Fibroblast of skin of right biceps (primary cell): ENCODE measurements at regions not wholly inside any gene's neighbourhood (a gene's known extent, or its start where the extent isn't known, plus 50 kb on each side); places are given as distances from the start of the nearest gene placed in this dataset.

ENCODE experiments used
- DNase-seq: peaks from one replicate; pipeline ENCODE4 v3.0.0-alpha.2; 2013

DNA sequence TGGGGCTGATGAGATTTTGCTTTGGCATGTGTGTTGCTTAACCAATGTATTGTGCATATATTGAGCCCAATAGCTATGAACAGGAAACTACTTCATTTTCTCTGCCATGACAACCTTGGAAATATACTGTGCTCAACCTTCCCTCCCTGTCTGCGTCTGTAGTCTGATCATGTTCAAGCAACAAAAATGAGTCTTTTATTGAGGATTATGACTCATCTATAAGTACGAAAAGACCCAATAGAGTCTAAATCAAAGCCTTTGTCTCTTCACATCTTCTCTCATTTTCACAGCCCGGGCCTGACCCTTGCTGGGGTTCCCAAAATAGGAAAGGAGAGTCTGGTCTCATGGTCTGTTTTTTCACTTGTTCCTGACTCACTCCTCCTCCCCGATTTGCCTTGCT is 158.2 kb downstream of the CAND1 start:
- DNase-seq = no peak

GRCh38 chr12:67428431-67428830 is 159.3 kb downstream of the CAND1 start:
- DNase-seq = no peak

DNA sequence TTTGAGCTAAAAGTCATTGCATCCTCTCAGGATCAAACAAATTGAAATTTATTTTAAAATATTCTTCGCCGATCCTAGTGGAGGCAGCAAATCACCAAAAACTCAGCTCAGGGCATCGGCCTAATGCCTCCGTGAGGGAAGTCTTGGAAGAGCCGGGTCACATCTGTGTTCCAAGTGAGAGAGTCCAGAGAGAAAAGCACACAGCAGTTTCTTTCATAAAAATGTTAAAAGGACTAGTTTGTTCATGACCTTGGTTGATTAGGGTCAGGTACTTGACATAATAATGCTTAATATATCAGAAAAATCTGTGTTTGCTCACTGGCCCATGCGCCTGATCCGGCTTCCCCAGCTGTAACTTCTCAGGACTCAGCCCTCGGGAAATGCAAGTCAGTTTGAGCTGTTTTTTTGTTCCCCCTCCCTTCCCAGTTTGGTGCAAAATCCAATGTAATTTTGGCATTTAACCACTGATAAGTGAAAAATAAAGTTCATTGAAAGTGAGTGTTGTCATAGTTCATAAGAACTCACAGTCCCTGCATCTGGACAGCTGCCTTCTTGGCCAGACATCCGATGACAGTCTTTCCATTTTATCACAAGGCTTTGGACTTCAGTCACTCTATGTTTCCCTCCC is 161.7 kb downstream of the CAND1 start:
- peak; percentile 47 for DNase-seq

DNA sequence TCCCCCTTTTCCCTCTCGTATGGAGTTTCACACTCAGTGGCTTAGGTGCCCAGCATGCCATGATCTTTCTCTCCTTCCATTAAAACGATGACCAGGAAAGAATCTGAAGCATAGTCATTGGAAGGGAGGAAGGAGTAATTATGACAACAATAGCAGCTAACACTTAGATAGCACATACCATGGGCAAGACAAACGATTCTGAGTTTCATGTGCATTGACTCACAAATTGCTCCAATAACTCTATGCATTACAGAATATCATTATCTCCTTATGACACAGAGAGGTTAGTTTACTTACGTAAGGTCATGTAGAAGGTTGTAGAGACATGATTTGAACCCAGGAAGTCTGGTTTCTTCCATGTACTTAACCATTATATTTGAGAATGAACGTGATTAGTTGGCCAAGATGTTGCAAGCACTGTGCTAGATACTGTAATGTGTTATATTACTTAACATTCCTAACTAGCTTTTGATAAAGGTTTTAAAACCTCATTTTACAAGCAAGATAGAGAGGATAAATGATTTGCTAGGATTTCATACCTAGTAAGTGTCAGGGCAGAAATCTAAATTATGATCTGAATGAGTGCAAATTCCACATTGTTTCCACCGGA is 162.4 kb downstream of the CAND1 start:
- peak; percentile 69 for DNase-seq

- peak; percentile 75 for DNase-seq
These were observed 164.4 kb downstream of the CAND1 start for GRCh38 chr12:67433385-67434175.

- DNase-seq = peak; percentile 97
These were observed 165.7 kb downstream of the CAND1 start for GRCh38 chr12:67434671-67435370.

DNA sequence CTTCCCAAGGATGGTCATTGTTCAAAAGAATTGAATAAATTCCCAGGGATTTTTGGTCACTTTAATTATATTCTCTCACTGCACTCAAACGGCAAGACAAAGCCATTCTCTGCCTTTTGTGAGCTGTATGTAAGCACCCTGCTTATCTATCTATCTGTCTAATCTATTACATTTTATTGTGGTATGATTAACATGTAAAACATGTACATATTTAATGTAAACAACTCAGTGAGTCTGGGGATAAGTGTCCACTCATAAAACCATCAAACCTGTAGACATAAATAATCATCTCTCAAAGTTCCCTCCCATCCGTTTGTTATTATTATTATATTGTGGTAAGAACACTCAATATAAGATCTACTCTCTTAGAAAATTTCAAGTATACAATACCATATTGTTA is 167.1 kb downstream of the CAND1 start:
- DNase-seq = peak; percentile 34

GRCh38 chr12:67437011-67437410 is 167.9 kb downstream of the CAND1 start:
- DNase-seq = no peak

GRCh38 chr12:67439611-67440010 is 170.5 kb downstream of the CAND1 start:
- no peak for DNase-seq

DNA sequence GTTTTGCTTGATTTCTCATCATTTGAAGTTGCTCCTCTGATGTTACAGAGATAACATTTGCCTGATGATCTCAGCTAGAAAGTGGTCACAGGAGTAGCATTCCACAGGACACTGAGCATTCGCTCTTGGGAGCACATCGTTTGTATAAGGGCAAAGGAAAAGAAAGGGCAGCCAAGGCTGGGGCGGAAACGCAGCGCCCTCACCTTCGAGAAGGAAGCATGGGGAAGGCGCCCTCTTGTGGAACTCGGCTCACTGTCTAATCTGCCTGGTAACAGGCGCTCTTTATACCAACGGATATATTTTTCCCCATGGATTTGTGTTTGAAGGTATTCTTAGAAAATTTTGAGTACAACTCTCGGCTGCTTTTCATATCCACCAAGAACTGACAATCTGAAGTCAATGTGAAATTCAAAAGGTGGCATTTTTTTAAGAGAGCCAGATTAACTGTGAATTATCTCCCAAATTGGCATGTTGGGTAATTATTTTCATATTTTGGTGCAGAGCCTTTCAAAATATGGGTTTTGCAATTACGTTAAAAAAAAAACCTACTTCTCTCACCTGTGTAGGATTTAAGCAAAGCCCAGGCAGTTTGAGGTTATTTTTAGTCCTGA is 172.7 kb downstream of the CAND1 start:
- peak; percentile 75 for DNase-seq

GRCh38 chr12:67442347-67442841 is 173.2 kb downstream of the CAND1 start:
- no peak for DNase-seq

DNA sequence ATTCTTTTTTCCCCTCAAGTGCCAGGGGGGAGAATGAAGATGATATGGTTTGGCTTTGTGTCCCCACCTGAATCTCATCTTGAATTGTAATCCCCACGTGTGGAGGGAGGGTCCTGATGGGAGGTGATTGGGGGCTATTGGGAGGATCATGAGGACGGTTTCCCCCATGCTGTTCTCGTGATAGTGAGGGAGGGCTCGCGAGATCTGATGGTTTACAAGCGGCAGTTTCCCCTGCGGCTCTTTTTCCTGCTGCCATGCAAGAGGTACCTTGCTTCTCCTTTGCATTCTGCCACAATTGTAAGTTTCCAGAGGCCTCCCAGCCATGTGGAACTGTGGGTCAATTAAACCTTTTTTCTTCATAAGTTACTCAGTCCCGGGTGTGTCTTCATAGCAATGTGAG is 173.7 kb downstream of the CAND1 start:
- no peak for DNase-seq

DNA sequence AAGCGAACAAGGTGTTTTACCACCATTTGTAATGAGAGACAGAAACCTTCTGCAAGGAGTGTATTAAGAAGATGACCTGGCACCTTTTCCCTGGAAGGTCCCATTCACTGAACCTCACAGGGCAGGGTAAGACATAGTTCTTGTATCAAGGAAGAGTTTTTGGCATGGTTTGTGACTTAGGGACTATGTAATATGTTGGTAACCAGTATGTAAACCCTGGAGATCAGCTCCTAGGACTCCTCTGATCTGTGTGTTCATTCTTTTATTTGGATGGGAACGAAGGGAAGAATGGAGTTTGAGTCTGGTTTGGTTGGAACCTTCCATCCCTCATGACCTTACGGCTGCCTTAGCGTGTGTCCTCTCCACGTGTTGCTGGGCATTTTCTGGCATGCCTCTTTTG is 175.4 kb downstream of the CAND1 start:
- no peak for DNase-seq

DNA sequence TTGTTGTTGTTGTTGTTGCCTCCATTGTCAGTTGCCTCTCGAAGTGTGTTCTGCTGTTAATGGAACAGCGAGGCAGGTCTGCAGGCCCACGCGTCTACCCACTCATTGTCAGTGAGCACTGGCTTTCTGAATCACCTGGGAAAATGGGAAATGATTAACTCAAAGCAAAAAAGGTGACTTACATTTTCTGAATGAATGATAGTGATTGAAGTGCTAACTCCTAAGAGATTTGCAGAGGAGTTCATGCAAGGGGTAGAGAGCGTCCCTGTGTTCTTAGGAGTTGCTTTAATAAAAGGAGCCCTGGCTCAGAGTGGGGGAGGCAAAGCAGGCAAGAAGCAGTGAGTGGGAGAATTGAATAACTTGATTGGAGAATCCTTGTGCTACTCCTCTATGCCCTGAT is 177.6 kb downstream of the CAND1 start:
- no peak for DNase-seq

GRCh38 chr12:67447180-67447579 is 178.0 kb downstream of the CAND1 start:
- no peak for DNase-seq

GRCh38 chr12:67449591-67450052 is 180.5 kb downstream of the CAND1 start:
- no peak for DNase-seq

DNA sequence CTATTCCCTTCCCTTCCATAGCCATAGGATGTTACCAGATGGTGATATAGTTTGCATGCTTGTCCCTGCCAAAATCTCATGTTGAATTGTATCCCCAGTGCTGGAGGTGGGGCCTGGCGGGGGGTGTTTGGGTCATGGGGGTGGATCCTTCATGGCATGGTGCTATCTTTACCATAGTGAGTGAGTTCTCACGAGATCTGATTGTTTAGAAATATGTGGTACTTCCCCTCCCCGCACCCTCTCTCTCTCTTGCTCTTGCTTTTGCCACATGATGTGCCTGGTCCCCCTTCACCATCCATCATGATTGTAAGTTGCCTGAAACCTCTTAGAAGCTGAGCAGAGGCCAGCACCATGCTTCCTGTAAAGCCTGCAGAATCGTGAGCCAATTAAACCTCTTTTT is 181.3 kb downstream of the CAND1 start:
- no peak for DNase-seq

- no peak for DNase-seq
These were observed 182.0 kb downstream of the CAND1 start for GRCh38 chr12:67451206-67451605.

DNA sequence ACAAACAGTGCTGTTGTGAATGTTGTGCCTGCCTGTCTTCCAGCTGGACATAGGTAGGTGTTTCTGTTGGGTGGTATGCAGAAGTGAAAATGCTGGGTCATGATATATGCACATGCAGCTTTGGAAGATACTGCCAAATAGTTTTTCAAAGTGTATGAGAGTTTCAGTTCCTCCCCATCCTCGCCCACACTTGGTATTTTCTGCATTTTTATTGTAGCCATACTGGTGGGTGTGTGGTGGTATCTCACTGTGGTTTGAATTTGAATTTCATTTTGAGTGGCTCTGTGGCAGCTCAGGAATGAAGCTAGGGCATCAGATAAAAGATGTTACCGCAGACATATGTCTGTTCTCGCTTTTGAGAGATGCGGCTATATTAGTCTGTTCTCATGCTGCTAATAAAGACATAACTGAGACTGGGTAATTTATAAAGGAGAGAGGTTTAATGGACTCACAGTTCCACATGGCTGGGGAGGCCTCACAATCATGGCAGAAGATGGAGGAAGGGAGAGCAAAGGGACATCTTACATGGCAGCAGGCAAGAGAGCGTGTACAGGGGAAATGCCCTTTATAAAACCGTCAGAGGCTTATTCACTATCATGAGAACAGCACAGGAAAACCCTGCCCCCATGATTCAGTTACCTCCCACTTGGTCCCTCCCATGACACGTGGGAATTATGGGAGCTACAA is 183.1 kb downstream of the CAND1 start:
- no peak for DNase-seq

- DNase-seq = no peak
These were observed 184.0 kb downstream of the CAND1 start for GRCh38 chr12:67453191-67453590.

- DNase-seq = no peak
These were observed 186.1 kb downstream of the CAND1 start for GRCh38 chr12:67455236-67455635.

GRCh38 chr12:67456431-67456901 is 187.3 kb downstream of the CAND1 start:
- peak; percentile 97 for DNase-seq
